Spleen (tissue), 7 donors: ENCODE measurements at regions not wholly inside any gene's neighbourhood (a gene's known extent, or its start where the extent isn't known, plus 50 kb on each side); places are given as distances from the start of the nearest gene placed in this dataset.

Experiments
- CTCF ChIP-seq, 11 experiments: fragments of 200-600 bp in 7 of 11; fragments of 450-650 bp in 4 of 11; sonication (generic) in 4 of 11; IDR thresholded peaks in 8 of 11; conservative IDR thresholded peaks in 3 of 11; 1 replicate in 7 of 11; 2 replicates in 4 of 11; pipeline versions ENCODE4 v1.4.0 to v1.8.0; 2016 to 2021; ENCODE audit warnings: antibody characterized with exemption in 11 of 11, inconsistent platforms in 4 of 11, mild to moderate bottlenecking in 1 of 11
- POLR2A ChIP-seq, 3 donors: fragments of 450-650 bp; IDR thresholded peaks; one replicate each; pipeline ENCODE4 v1.5.1; 2017; ENCODE audit warnings: antibody characterized with exemption in 3 of 3, mild to moderate bottlenecking in 1 of 3
- POLR2AphosphoS5 ChIP-seq, 3 donors: sonication (generic); formaldehyde crosslinking; IDR thresholded peaks; one replicate each; pipeline ENCODE4 v1.5.1; 2017; ENCODE audit warnings: antibody characterized with exemption in 3 of 3
- donor health status: DM: no; HTN: no; CAD: no; lungs with moderate emphysema.
- donor health status: DM: no; HTN: no; CAD: no.
- donor health status: DM: no; HTN: no; CAD: no.

GRCh38 chr2:239896075-239896474 lies 129.1 kb downstream of the NDUFA10 start:
- no peak for TF ChIP-seq CTCF (IDR thresholded peaks at IDR 0.05 in 8 of 11, conservative IDR thresholded peaks at IDR 0.05 in 3 of 11)
- TF ChIP-seq POLR2A (IDR thresholded peaks at IDR 0.05), result no peak
- no peak for TF ChIP-seq POLR2AphosphoS5 (IDR thresholded peaks at IDR 0.05)
